PFSK-1 (cell line): ENCODE measurements at regions not wholly inside any gene's neighbourhood (a gene's known extent, or its start where the extent isn't known, plus 50 kb on each side); places are given as distances from the start of the nearest gene placed in this dataset.

Experiments
- POLR2AphosphoS5 ChIP-seq: IDR thresholded peaks from 2 replicates; pipeline ENCODE4 v1.6.1; 2012; ENCODE audit warnings: low read depth, mild to moderate bottlenecking, control low read depth, low read length, moderate library complexity
- REST ChIP-seq, 2 experiments: IDR thresholded peaks; 2 replicates each; pipeline versions ENCODE4 v1.6.1 to v1.8.0; 2011 to 2012; ENCODE audit warnings: low read depth in 2 of 2, low read length in 2 of 2, control low read depth in 1 of 2, inconsistent platforms in 1 of 2, mild to moderate bottlenecking in 1 of 2, moderate library complexity in 1 of 2; ENCODE audit not compliant: insufficient read depth in 1 of 2
- TAF1 ChIP-seq: IDR thresholded peaks from 2 replicates; pipeline ENCODE4 v1.6.1; 2012; ENCODE audit warnings: low read length, control low read depth, borderline replicate concordance; ENCODE audit not compliant: insufficient read depth

GRCh38 chr9:119951090-119951489, 581.9 kb upstream of the BRINP1 start:
- TF ChIP-seq TAF1: no peak
- TF ChIP-seq POLR2AphosphoS5: no peak
- TF ChIP-seq REST (IDR thresholded peaks at IDR 0.05; ENCODE audit: insufficient read depth in 1 of 2, low read depth in 2 of 2, low read length in 2 of 2): no peak
